ENCODE measurements at regions not wholly inside any gene's neighbourhood (a gene's known extent, or its start where the extent isn't known, plus 50 kb on each side); places are given as distances from the start of the nearest gene placed in this dataset.

GRCh38 chr12:60070552-60070951, 474.7 kb downstream of the SLC16A7 start:
- H3K36me3 ChIP-seq (ENCODE audit: control insufficient read depth, insufficient read depth, low read length): no peaks in the 10 kb centered on the region
- no CpG with 5 or more reads among the region's 1 CpG for WGBS (ENCODE audit: insufficient coverage)
- peaks cover 1% of the 10 kb centered on the region for H3K9me3 ChIP-seq (ENCODE audit: control insufficient read depth, insufficient read depth, low read length)
- H3K4me1 ChIP-seq (ENCODE audit: control insufficient read depth, insufficient read depth, low read length): no peaks in the 10 kb centered on the region
- H3K27ac ChIP-seq (ENCODE audit: low read depth, low read length): no peak overlapping the region
- no peaks in the 10 kb centered on the region for H3K27me3 ChIP-seq (ENCODE audit: control insufficient read depth, insufficient read depth, low read length)
- no peak overlapping the region for H3K4me3 ChIP-seq (ENCODE audit: low read depth, low read length)
- no peak for DNase-seq (ENCODE audit: low read depth in 4 of 6, low spot score in 6 of 6)

- Histone ChIP-seq H3K27me3 (ENCODE audit: control insufficient read depth, insufficient read depth, low read length) (no peaks in the 10 kb centered on the region), H3K36me3 (ENCODE audit: control insufficient read depth, insufficient read depth, low read length) (no peaks in the 10 kb centered on the region), H3K4me1 (ENCODE audit: control insufficient read depth, insufficient read depth, low read length) (no peaks in the 10 kb centered on the region), H3K27ac (ENCODE audit: low read depth, low read length) (no peak overlapping the region), H3K4me3 (ENCODE audit: low read depth, low read length) (no peak overlapping the region), H3K9me3 (ENCODE audit: control insufficient read depth, insufficient read depth, low read length) (peaks cover 1% of the 10 kb centered on the region)
- WGBS (ENCODE audit: insufficient coverage): 100% methylated on average over 1 of the region's 2 CpGs
- no peak for DNase-seq (ENCODE audit: low read depth in 4 of 6, low spot score in 6 of 6)
Observed at GRCh38 chr12:60071759-60072191, 475.9 kb downstream of the SLC16A7 start.

DNA sequence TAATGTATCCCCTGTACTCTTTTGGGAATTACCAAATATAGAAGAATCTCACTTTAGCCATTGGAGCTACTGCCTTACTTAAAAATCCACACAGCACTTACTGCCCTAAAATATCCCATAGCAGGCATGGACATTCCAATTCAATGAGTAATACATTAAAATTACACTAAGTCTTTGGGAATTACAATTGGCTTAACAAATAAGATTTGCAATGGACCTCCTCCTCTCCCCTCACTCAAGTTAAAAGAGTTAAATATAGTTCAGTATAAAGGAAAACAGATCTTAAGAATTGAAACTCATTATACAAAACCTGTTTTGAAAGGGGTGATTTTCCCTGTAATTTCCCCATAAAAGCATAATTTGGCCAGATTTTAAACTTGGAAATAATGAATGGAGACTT, 477.1 kb downstream of the SLC16A7 start:
- no peak for DNase-seq (ENCODE audit: low read depth in 4 of 6, low spot score in 6 of 6)
- H3K9me3 ChIP-seq (ENCODE audit: control insufficient read depth, insufficient read depth, low read length): no peaks in the 10 kb centered on the region
- H3K27ac ChIP-seq (ENCODE audit: low read depth, low read length): no peak overlapping the region
- H3K36me3 ChIP-seq (ENCODE audit: control insufficient read depth, insufficient read depth, low read length): no peaks in the 10 kb centered on the region
- H3K27me3 ChIP-seq (ENCODE audit: control insufficient read depth, insufficient read depth, low read length): no peaks in the 10 kb centered on the region
- no peaks in the 10 kb centered on the region for H3K4me1 ChIP-seq (ENCODE audit: control insufficient read depth, insufficient read depth, low read length)
- no peak overlapping the region for H3K4me3 ChIP-seq (ENCODE audit: low read depth, low read length)

- no CpG with 5 or more reads among the region's 2 CpGs for WGBS (ENCODE audit: insufficient coverage)
- DNase-seq (ENCODE audit: low read depth in 4 of 6, low spot score in 6 of 6): peak in 1 of 6 donors; percentile 11
Observed at GRCh38 chr12:60075091-60075490, 479.3 kb downstream of the SLC16A7 start.

DNA sequence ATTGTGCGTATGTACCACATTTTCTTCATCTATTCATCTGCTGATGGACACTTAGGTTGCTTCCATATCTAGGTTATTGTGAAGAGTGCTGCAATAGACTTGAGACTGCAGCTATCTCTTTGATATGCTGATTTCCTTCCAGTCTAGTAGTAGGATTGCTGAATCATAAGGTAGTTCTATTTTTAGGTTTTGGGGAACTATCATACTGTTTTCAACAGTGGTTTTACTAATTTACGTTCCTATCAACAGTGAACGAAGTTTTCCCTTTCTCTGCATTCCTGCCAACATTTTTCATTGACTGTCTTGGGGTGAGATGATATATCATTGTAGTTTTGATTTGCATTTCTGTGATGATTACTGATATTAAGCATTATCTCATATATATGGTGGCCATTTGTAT, 482.2 kb downstream of the SLC16A7 start:
- no peak overlapping the region for H3K27ac ChIP-seq (ENCODE audit: low read depth, low read length)
- no CpG with 5 or more reads among the region's 3 CpGs for WGBS (ENCODE audit: insufficient coverage)
- no peak overlapping the region for H3K4me3 ChIP-seq (ENCODE audit: low read depth, low read length)
- H3K9me3 ChIP-seq (ENCODE audit: control insufficient read depth, insufficient read depth, low read length): no peaks in the 10 kb centered on the region
- no peaks in the 10 kb centered on the region for H3K36me3 ChIP-seq (ENCODE audit: control insufficient read depth, insufficient read depth, low read length)
- no peak for DNase-seq (ENCODE audit: low read depth in 4 of 6, low spot score in 6 of 6)
- no peaks in the 10 kb centered on the region for H3K4me1 ChIP-seq (ENCODE audit: control insufficient read depth, insufficient read depth, low read length)
- no peaks in the 10 kb centered on the region for H3K27me3 ChIP-seq (ENCODE audit: control insufficient read depth, insufficient read depth, low read length)

More at GRCh38 chr12:60075091-60075490, 479.3 kb downstream of the SLC16A7 start:
- Histone ChIP-seq H3K4me1 (ENCODE audit: control insufficient read depth, insufficient read depth, low read length) (no peaks in the 10 kb centered on the region), H3K27ac (ENCODE audit: low read depth, low read length) (no peak overlapping the region), H3K27me3 (ENCODE audit: control insufficient read depth, insufficient read depth, low read length) (no peaks in the 10 kb centered on the region), H3K9me3 (ENCODE audit: control insufficient read depth, insufficient read depth, low read length) (no peaks in the 10 kb centered on the region), H3K4me3 (ENCODE audit: low read depth, low read length) (no peak overlapping the region), H3K36me3 (ENCODE audit: control insufficient read depth, insufficient read depth, low read length) (no peaks in the 10 kb centered on the region)

GRCh38 chr12:60093428-60093827, 497.6 kb downstream of the SLC16A7 start:
- Histone ChIP-seq H3K27ac (ENCODE audit: low read depth, low read length) (no peak overlapping the region), H3K4me3 (ENCODE audit: low read depth, low read length) (no peak overlapping the region), H3K27me3 (ENCODE audit: control insufficient read depth, insufficient read depth, low read length) (no peaks in the 10 kb centered on the region), H3K4me1 (ENCODE audit: control insufficient read depth, insufficient read depth, low read length) (no peaks in the 10 kb centered on the region), H3K9me3 (ENCODE audit: control insufficient read depth, insufficient read depth, low read length) (no peaks in the 10 kb centered on the region), H3K36me3 (ENCODE audit: control insufficient read depth, insufficient read depth, low read length) (no peaks in the 10 kb centered on the region)
- DNase-seq (ENCODE audit: low read depth in 4 of 6, low spot score in 6 of 6): no peak

- H3K27me3 ChIP-seq (ENCODE audit: control insufficient read depth, insufficient read depth, low read length): no peaks in the 10 kb centered on the region
- H3K9me3 ChIP-seq (ENCODE audit: control insufficient read depth, insufficient read depth, low read length): peaks cover 3% of the 10 kb centered on the region
- no peaks in the 10 kb centered on the region for H3K4me1 ChIP-seq (ENCODE audit: control insufficient read depth, insufficient read depth, low read length)
- no peak for DNase-seq (ENCODE audit: low read depth in 4 of 6, low spot score in 6 of 6)
- WGBS (ENCODE audit: insufficient coverage): no CpG with 5 or more reads among the region's 1 CpG
- no peaks in the 10 kb centered on the region for H3K36me3 ChIP-seq (ENCODE audit: control insufficient read depth, insufficient read depth, low read length)
- no peak overlapping the region for H3K27ac ChIP-seq (ENCODE audit: low read depth, low read length)
- no peak overlapping the region for H3K4me3 ChIP-seq (ENCODE audit: low read depth, low read length)
Observed at GRCh38 chr12:60094436-60094835, 498.6 kb downstream of the SLC16A7 start.

- H3K36me3 ChIP-seq (ENCODE audit: control insufficient read depth, insufficient read depth, low read length): no peaks in the 10 kb centered on the region
- no peak overlapping the region for H3K27ac ChIP-seq (ENCODE audit: low read depth, low read length)
- no peak overlapping the region for H3K4me3 ChIP-seq (ENCODE audit: low read depth, low read length)
- WGBS (ENCODE audit: insufficient coverage): 93% methylated on average over 2 of the region's 4 CpGs
- H3K9me3 ChIP-seq (ENCODE audit: control insufficient read depth, insufficient read depth, low read length): peaks cover 5% of the 10 kb centered on the region
- no peaks in the 10 kb centered on the region for H3K4me1 ChIP-seq (ENCODE audit: control insufficient read depth, insufficient read depth, low read length)
- DNase-seq (ENCODE audit: low read depth in 4 of 6, low spot score in 6 of 6): no peak
- no peaks in the 10 kb centered on the region for H3K27me3 ChIP-seq (ENCODE audit: control insufficient read depth, insufficient read depth, low read length)
Observed at GRCh38 chr12:60096727-60097126, 500.9 kb downstream of the SLC16A7 start.

DNA sequence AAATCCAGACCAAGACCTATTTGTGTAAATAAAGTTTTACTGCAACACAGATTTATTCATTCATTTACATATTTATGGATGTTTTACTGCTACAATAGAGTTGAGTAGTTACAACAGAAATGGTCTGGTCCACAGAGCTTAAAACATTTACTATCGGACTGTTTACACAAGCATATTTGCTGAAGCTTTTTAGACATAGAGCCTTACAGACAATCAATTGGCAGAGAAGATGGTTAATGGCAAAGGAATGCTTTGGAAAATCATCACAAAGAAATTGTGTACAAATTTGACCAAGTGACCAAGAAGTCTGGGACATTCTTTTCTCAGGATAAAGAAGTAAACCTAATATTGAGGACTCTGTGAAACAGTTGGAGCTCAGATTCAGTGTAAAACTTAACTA, 504.3 kb downstream of the SLC16A7 start:
- H3K4me3 ChIP-seq (ENCODE audit: low read depth, low read length): no peak overlapping the region
- H3K4me1 ChIP-seq (ENCODE audit: control insufficient read depth, insufficient read depth, low read length): no peaks in the 10 kb centered on the region
- DNase-seq (ENCODE audit: low read depth in 4 of 6, low spot score in 6 of 6): no peak
- no CpG with 5 or more reads among the region's 1 CpG for WGBS (ENCODE audit: insufficient coverage)
- no peak overlapping the region for H3K27ac ChIP-seq (ENCODE audit: low read depth, low read length)
- no peaks in the 10 kb centered on the region for H3K36me3 ChIP-seq (ENCODE audit: control insufficient read depth, insufficient read depth, low read length)
- H3K9me3 ChIP-seq (ENCODE audit: control insufficient read depth, insufficient read depth, low read length): peaks cover 5% of the 10 kb centered on the region
- H3K27me3 ChIP-seq (ENCODE audit: control insufficient read depth, insufficient read depth, low read length): no peaks in the 10 kb centered on the region

- 88% methylated on average over 1 of the region's 1 CpG for WGBS (ENCODE audit: insufficient coverage)
- no peak for DNase-seq (ENCODE audit: low read depth in 4 of 6, low spot score in 6 of 6)
- Histone ChIP-seq H3K27me3 (ENCODE audit: control insufficient read depth, insufficient read depth, low read length) (no peaks in the 10 kb centered on the region), H3K4me3 (ENCODE audit: low read depth, low read length) (no peak overlapping the region), H3K4me1 (ENCODE audit: control insufficient read depth, insufficient read depth, low read length) (no peaks in the 10 kb centered on the region), H3K27ac (ENCODE audit: low read depth, low read length) (no peak overlapping the region), H3K9me3 (ENCODE audit: control insufficient read depth, insufficient read depth, low read length) (peaks cover 5% of the 10 kb centered on the region), H3K36me3 (ENCODE audit: control insufficient read depth, insufficient read depth, low read length) (no peaks in the 10 kb centered on the region)
Observed at GRCh38 chr12:60100852-60101251, 505.0 kb downstream of the SLC16A7 start.
